ENCODE measurements at regions not wholly inside any gene's neighbourhood (a gene's known extent, or its start where the extent isn't known, plus 50 kb on each side); places are given as distances from the start of the nearest gene placed in this dataset.

DNA sequence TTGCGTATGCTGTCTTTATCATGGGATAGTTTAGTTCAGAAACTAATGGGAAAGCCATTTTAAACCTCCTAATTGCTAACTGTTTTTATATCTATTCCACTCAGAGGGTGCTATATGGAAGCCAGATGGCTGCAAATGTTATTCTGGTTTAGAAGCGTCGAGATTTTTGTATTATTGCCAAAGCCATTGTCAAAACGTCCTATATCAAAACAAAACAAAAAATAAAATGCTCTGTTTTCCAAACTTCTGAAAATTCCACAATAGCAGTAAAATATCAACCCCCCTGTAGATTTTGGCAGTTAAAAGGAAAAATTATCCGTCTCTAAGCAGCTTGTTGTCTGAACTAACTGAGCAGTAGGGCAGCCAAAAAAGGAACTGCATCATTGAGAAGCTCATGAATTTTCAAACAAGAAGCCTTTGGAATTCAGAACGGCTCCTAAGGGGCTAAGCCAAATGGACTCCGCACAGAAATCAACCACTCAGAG lies 195.4 kb upstream of the CWC22 start:
- no peak overlapping the region for H3K27ac ChIP-seq (ENCODE audit: low read length)
- no peak overlapping the region for H3K4me3 ChIP-seq (ENCODE audit: low read length)

DNA sequence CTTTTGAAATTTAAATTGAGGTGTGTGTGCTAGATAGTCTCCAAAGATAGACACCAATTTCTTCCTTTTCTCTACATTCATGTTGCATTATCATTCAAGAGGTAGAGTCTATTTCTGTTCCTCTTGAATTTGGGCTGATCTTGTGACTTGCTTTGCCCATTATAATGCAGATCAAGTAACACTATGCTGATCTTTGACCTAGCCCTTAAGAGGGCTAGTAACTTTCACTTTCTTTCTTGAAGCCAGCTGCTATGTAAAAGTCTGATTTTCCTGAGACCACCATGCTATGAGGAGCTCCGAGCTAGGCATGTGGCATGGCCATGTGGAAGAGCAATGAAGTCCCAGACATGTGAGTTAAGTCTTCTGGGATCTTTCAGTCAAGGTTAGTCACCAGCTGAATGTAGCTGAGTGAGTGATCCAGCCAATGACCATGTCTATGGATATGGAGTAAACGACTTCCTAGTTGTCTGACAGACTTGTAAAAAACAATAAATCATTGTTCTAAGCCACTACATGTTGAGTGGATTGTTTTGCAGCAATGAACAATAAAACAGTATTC lies 189.4 kb upstream of the CWC22 start:
- H3K4me3 ChIP-seq (ENCODE audit: low read length): peak overlapping the region; percentile 36; the same call in 1 of the 2 replicates
- H3K9me3 ChIP-seq (ENCODE audit: insufficient read depth, low read depth, low read length): no peaks in the 10 kb centered on the region
- peaks cover 11% of the 10 kb centered on the region for H3K4me1 ChIP-seq (ENCODE audit: insufficient read depth, low read length)
- peak overlapping the region; percentile 70 for H3K27ac ChIP-seq (ENCODE audit: low read length)
- no peaks in the 10 kb centered on the region for H3K36me3 ChIP-seq (ENCODE audit: insufficient read depth, low read depth, low read length)
- H3K27me3 ChIP-seq (ENCODE audit: insufficient read depth, low read length): no peaks in the 10 kb centered on the region
- no peak overlapping the region for H3K9ac ChIP-seq (ENCODE audit: low read depth, low read length)

More for the DNA sequence above, 195.4 kb upstream of the CWC22 start:
- Histone ChIP-seq H3K9me3 (ENCODE audit: insufficient read depth, low read depth, low read length) (no peaks in the 10 kb centered on the region), H3K36me3 (ENCODE audit: insufficient read depth, low read depth, low read length) (no peaks in the 10 kb centered on the region), H3K9ac (ENCODE audit: low read depth, low read length) (no peak overlapping the region), H3K4me1 (ENCODE audit: insufficient read depth, low read length) (0 out of 2 replicates have a peak, but pooled peaks cover 6% of the 10 kb centered on the region), H3K27me3 (ENCODE audit: insufficient read depth, low read length) (no peaks in the 10 kb centered on the region)

DNA sequence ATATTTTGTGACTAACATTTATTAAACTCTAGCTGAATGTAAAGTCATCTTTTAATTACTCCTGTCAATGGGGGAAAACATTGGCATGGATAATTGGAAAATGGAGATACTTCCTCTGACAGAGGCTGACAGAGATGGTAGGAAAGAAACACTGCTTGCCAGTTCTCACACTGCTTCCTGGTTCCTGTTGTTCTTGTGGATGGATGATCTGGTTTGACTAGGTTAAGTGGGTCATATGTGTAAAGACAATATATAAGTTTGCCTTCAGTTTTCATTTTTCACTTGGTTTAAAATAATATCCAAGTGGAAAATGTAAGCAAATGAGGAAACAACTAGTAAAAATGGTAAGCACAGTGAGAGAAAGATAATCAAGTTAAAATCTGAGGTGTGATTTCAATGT lies 188.8 kb upstream of the CWC22 start:
- H3K27me3 ChIP-seq (ENCODE audit: insufficient read depth, low read length): no peaks in the 10 kb centered on the region
- no peak overlapping the region for H3K4me3 ChIP-seq (ENCODE audit: low read length)
- H3K9me3 ChIP-seq (ENCODE audit: insufficient read depth, low read depth, low read length): no peaks in the 10 kb centered on the region
- H3K4me1 ChIP-seq (ENCODE audit: insufficient read depth, low read length): peaks cover 11% of the 10 kb centered on the region
- no peak overlapping the region for H3K27ac ChIP-seq (ENCODE audit: low read length)
- no peak overlapping the region for H3K9ac ChIP-seq (ENCODE audit: low read depth, low read length)
- H3K36me3 ChIP-seq (ENCODE audit: insufficient read depth, low read depth, low read length): no peaks in the 10 kb centered on the region

DNA sequence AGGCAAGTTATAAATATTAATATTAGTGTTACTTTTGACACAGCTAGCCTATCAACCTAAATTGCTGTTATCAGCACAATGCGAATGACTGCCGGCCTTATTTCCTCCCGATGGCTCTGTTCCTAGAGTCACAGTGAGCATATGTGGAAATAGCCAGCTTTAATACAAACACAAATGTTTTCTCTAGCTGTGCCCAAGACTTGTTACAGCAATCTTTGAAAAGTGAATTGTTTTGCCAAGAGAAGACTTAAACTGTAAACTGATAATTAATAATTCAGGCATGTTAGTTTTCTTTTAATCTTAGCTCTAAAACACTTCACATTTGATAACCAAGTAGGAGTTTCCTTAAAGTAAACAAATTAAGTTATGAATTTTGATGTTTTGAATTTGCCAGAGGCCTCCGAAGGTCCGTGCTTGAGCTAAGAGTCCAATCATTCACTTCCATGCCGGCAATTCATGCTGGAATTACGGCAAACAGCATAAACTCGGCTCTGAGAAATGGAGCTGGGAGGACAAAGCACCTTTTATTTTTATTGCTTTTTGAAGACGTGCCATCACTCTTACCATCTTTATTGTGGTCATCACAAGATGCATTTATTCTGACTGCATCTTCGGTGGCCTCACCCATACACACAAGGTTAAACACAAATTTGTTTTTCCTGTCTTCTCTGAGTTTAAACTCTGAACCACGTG lies 184.5 kb upstream of the CWC22 start:
- no peak overlapping the region for H3K9ac ChIP-seq (ENCODE audit: low read depth, low read length)
- H3K4me1 ChIP-seq (ENCODE audit: insufficient read depth, low read length): peaks cover 9% of the 10 kb centered on the region
- H3K36me3 ChIP-seq (ENCODE audit: insufficient read depth, low read depth, low read length): no peaks in the 10 kb centered on the region
- no peak overlapping the region for H3K27ac ChIP-seq (ENCODE audit: low read length)
- H3K4me3 ChIP-seq (ENCODE audit: low read length): no peak overlapping the region
- no peaks in the 10 kb centered on the region for H3K9me3 ChIP-seq (ENCODE audit: insufficient read depth, low read depth, low read length)
- H3K27me3 ChIP-seq (ENCODE audit: insufficient read depth, low read length): no peaks in the 10 kb centered on the region

DNA sequence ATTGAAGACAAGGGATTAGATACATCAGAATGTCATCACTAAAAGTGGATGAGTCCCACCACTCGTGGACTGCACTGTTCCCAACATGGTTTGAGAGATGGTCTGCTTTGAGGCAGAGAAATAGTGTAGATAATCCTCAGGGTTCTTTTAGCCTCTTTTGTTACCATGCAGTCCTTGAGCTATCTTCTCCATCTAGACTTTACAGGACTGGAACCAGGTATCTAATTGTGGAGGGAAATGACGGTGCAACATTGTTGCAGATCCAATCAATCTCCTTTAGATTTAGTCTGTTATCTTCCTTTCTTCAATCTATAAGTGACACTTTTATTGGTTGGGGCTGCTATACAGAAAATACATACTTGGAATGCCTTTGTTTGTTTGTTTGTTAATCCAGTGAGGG lies 183.8 kb upstream of the CWC22 start:
- no peak overlapping the region for H3K9ac ChIP-seq (ENCODE audit: low read depth, low read length)
- H3K27ac ChIP-seq (ENCODE audit: low read length): no peak overlapping the region
- peaks cover 2% of the 10 kb centered on the region; the same call in 1 of the 2 replicates for H3K4me1 ChIP-seq (ENCODE audit: insufficient read depth, low read length)
- no peaks in the 10 kb centered on the region for H3K36me3 ChIP-seq (ENCODE audit: insufficient read depth, low read depth, low read length)
- H3K4me3 ChIP-seq (ENCODE audit: low read length): no peak overlapping the region
- H3K9me3 ChIP-seq (ENCODE audit: insufficient read depth, low read depth, low read length): no peaks in the 10 kb centered on the region
- no peaks in the 10 kb centered on the region for H3K27me3 ChIP-seq (ENCODE audit: insufficient read depth, low read length)

DNA sequence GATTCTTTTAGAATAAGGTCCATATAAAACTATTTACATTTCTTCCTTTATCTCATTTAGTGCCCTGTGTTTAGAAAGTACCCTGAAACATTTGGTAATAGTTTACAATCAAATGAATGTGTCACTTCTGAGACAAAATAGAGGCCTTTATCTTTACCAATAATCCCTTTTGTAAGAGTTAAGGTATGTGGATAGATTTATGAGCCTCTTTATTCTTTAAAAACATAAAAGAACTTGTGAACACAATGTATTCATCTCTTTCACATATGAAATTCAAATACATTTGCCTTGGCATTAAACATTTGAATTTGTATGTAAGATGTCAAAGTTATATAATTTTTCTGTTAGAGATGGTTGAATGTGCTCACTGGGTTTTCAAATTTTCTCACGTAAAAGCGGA lies 180.5 kb upstream of the CWC22 start:
- no peaks in the 10 kb centered on the region for H3K27me3 ChIP-seq (ENCODE audit: insufficient read depth, low read length)
- H3K4me1 ChIP-seq (ENCODE audit: insufficient read depth, low read length): no peaks in the 10 kb centered on the region
- H3K36me3 ChIP-seq (ENCODE audit: insufficient read depth, low read depth, low read length): no peaks in the 10 kb centered on the region
- H3K4me3 ChIP-seq (ENCODE audit: low read length): no peak overlapping the region
- no peak overlapping the region for H3K27ac ChIP-seq (ENCODE audit: low read length)
- no peaks in the 10 kb centered on the region for H3K9me3 ChIP-seq (ENCODE audit: insufficient read depth, low read depth, low read length)
- H3K9ac ChIP-seq (ENCODE audit: low read depth, low read length): no peak overlapping the region

DNA sequence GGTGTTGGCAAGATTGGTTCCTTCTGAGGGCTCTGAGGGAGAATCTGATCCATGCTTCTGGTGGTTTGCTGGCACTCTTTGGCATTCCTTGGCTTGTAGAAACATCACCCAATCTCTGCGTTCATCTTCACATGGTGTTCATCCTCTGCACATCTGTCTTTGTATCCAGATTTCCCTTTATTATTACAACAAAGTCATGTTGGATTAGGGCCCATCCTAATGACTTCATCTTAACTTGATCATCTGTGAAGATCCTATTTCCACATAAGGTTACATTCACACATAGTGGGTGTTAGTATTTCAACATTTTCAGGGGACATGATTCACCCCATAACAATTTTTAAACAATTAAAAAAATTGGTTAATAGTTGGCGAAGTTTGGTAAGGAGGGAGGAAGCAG lies 177.4 kb upstream of the CWC22 start:
- H3K36me3 ChIP-seq (ENCODE audit: insufficient read depth, low read depth, low read length): no peaks in the 10 kb centered on the region
- no peak overlapping the region for H3K9ac ChIP-seq (ENCODE audit: low read depth, low read length)
- H3K4me3 ChIP-seq (ENCODE audit: low read length): no peak overlapping the region
- no peaks in the 10 kb centered on the region for H3K27me3 ChIP-seq (ENCODE audit: insufficient read depth, low read length)
- H3K9me3 ChIP-seq (ENCODE audit: insufficient read depth, low read depth, low read length): no peaks in the 10 kb centered on the region
- H3K27ac ChIP-seq (ENCODE audit: low read length): no peak overlapping the region
- peaks cover 17% of the 10 kb centered on the region; the same call in 1 of the 2 replicates for H3K4me1 ChIP-seq (ENCODE audit: insufficient read depth, low read length)

DNA sequence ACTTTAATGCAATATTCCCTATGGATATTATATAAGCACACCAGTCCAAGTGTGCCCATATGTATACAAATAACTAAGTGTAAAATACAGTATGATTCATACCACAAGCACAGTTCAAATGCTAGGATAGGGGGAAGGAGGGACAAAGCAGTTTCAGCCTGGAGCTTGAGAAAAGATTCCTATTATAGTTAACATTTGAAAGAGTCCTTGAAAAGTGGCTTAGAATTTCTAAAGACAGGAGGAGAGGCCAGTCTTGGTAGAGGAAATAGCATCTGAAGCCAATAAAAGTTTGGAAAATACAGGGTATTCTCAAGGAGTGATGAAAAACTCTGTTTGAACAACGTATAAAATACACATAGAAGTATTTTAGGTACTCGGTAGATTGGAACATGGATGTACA lies 173.4 kb upstream of the CWC22 start:
- H3K4me1 ChIP-seq (ENCODE audit: insufficient read depth, low read length): peaks cover 21% of the 10 kb centered on the region; the same call in 1 of the 2 replicates
- H3K27ac ChIP-seq (ENCODE audit: low read length): peak overlapping the region; percentile 30
- H3K9me3 ChIP-seq (ENCODE audit: insufficient read depth, low read depth, low read length): no peaks in the 10 kb centered on the region
- no peaks in the 10 kb centered on the region for H3K27me3 ChIP-seq (ENCODE audit: insufficient read depth, low read length)
- H3K9ac ChIP-seq (ENCODE audit: low read depth, low read length): no peak overlapping the region
- no peaks in the 10 kb centered on the region for H3K36me3 ChIP-seq (ENCODE audit: insufficient read depth, low read depth, low read length)
- H3K4me3 ChIP-seq (ENCODE audit: low read length): no peak overlapping the region

DNA sequence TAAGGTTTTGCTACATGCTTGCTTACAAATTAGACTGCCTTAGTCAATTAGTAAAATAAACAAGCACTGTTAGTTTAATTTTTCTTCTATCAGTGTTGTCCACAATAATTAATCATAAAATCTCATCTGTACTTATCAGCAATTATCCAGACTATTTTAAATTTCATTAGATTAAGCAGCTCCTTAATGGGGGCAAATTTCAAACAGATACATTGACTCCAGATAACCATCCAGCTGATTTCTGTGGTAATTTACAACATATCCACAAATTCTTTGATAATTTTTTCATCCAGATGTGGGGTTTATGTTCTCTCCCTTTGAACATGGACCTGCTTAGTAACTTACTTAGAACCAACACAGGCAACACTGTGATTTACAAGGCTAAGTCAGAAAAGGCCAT lies 170.4 kb upstream of the CWC22 start:
- Histone ChIP-seq H3K9ac (ENCODE audit: low read depth, low read length) (no peak overlapping the region), H3K27ac (ENCODE audit: low read length) (no peak overlapping the region), H3K4me3 (ENCODE audit: low read length) (no peak overlapping the region), H3K27me3 (ENCODE audit: insufficient read depth, low read length) (no peaks in the 10 kb centered on the region), H3K9me3 (ENCODE audit: insufficient read depth, low read depth, low read length) (no peaks in the 10 kb centered on the region), H3K36me3 (ENCODE audit: insufficient read depth, low read depth, low read length) (no peaks in the 10 kb centered on the region), H3K4me1 (ENCODE audit: insufficient read depth, low read length) (peaks cover 21% of the 10 kb centered on the region; the same call in 1 of the 2 replicates)

DNA sequence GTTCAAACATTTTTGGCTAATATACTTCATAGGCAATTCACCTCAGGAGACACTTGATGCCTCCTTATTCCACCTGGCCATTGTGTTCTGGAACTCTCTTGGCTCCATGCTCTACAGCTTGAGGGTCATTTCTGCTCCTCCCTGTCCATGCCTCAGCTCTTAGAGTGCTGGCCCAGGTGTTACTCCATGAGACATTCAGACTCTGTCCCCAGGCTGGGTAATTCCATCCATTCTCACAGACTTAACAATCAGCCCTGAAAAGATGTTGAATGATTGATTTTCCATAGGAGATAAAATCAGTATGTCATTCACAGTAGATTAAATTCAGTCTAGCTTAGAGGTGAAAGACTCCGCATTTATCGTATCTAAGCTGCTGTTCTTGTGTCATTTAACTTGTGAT lies 168.6 kb upstream of the CWC22 start:
- Histone ChIP-seq H3K27me3 (ENCODE audit: insufficient read depth, low read length) (no peaks in the 10 kb centered on the region), H3K36me3 (ENCODE audit: insufficient read depth, low read depth, low read length) (no peaks in the 10 kb centered on the region), H3K9me3 (ENCODE audit: insufficient read depth, low read depth, low read length) (no peaks in the 10 kb centered on the region), H3K9ac (ENCODE audit: low read depth, low read length) (no peak overlapping the region), H3K4me3 (ENCODE audit: low read length) (no peak overlapping the region), H3K4me1 (ENCODE audit: insufficient read depth, low read length) (peaks cover 17% of the 10 kb centered on the region; the same call in 1 of the 2 replicates), H3K27ac (ENCODE audit: low read length) (no peak overlapping the region)

DNA sequence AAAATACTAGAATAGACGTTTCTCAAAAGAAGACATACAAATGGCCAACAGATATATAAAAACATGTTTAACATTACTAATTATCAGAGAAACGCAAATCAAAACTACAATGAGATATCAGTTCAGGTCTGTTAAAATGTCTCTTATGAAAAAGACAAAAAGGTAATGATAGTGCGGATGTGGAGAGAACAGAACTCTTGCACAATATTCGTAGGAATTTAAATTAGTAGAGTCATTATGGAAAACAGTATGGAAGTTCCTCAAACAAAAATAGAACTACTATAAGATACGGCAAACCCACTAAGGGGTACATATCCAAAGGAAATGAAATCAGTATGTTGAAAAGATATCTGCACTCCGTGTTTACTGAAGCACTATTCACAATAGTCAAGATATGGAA lies 167.5 kb upstream of the CWC22 start:
- Histone ChIP-seq H3K9me3 (ENCODE audit: insufficient read depth, low read depth, low read length) (peaks cover 9% of the 10 kb centered on the region), H3K27ac (ENCODE audit: low read length) (no peak overlapping the region), H3K9ac (ENCODE audit: low read depth, low read length) (no peak overlapping the region), H3K36me3 (ENCODE audit: insufficient read depth, low read depth, low read length) (no peaks in the 10 kb centered on the region), H3K4me3 (ENCODE audit: low read length) (no peak overlapping the region), H3K4me1 (ENCODE audit: insufficient read depth, low read length) (peaks cover 5% of the 10 kb centered on the region; the same call in 1 of the 2 replicates), H3K27me3 (ENCODE audit: insufficient read depth, low read length) (no peaks in the 10 kb centered on the region)

DNA sequence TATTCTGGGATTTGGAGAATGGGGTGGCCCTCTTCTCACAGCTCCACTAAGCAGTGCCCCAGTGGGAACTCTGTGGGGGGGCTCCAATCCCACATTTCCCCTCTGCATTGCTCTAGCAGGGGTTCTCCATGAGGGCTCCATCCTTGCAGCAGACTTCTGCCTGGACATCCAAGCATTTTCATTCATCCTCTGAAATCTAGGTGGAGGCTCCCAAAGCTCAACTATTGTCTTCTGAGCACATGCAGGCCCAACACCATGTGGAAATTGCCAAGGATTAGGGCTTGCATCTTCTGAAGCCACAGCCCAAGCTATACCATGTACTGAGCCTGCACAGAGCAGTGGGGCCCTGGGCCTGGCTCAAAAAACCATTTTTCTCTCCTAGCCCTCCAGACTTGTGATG lies 162.4 kb upstream of the CWC22 start:
- peaks cover 34% of the 10 kb centered on the region for H3K9me3 ChIP-seq (ENCODE audit: insufficient read depth, low read depth, low read length)
- no peaks in the 10 kb centered on the region for H3K36me3 ChIP-seq (ENCODE audit: insufficient read depth, low read depth, low read length)
- H3K4me3 ChIP-seq (ENCODE audit: low read length): no peak overlapping the region

More for the DNA sequence above, 162.4 kb upstream of the CWC22 start:
- H3K27ac ChIP-seq (ENCODE audit: low read length): no peak overlapping the region
- no peaks in the 10 kb centered on the region for H3K4me1 ChIP-seq (ENCODE audit: insufficient read depth, low read length)
- H3K27me3 ChIP-seq (ENCODE audit: insufficient read depth, low read length): no peaks in the 10 kb centered on the region
- H3K9ac ChIP-seq (ENCODE audit: low read depth, low read length): no peak overlapping the region
